Left ventricle myocardium superior (tissue), 1 donor: ENCODE measurements at regions not wholly inside any gene's neighbourhood (a gene's known extent, or its start where the extent isn't known, plus 50 kb on each side); places are given as distances from the start of the nearest gene placed in this dataset.

Experiments used
- ATAC-seq: fragments of 200-7000 bp; cut with Tn5 transposase; one replicate; pipeline ENCODE4 v1.9.1; 2020; ENCODE audit warnings: mild to moderate bottlenecking, moderate library complexity
- DNase-seq: peaks from one replicate; pipeline ENCODE4 v3.0.0-alpha.2; 2020
- intact Hi-C: fragments of 100-400 bp; cut with micrococcal nuclease; formaldehyde crosslinking; loops from one replicate; pipeline ENCODE4 v1.11.0; 2022
- donor health status: DM: no; HTN: yes; CAD: no; lungs with severe emphysema.

- ATAC-seq (no peak), DNase-seq (no peak)
- intact Hi-C loops: no loop called here
These were observed 1676.0 kb upstream of the RAG2 start for GRCh38 chr11:38274031-38274430.

GRCh38 chr11:38272376-38272775 is 1674.3 kb upstream of the RAG2 start:
- intact Hi-C loops: no loop called here
- ATAC-seq: no peak
- no peak for DNase-seq

GRCh38 chr11:38266691-38267090 is 1668.7 kb upstream of the RAG2 start:
- ATAC-seq: no peak
- intact Hi-C loops: no loop called here
- DNase-seq: no peak

GRCh38 chr11:38256436-38256835 is 1658.4 kb upstream of the RAG2 start:
- ATAC-seq: no peak
- DNase-seq: no peak
- intact Hi-C loops: no loop called here

GRCh38 chr11:38254913-38255312 is 1656.9 kb upstream of the RAG2 start:
- intact Hi-C loops: no loop called here
- no peak for DNase-seq
- ATAC-seq: no peak

GRCh38 chr11:38252620-38253019 is 1654.6 kb upstream of the RAG2 start:
- DNase-seq: no peak
- peak; percentile 38 for ATAC-seq
- intact Hi-C loops: no loop called here

GRCh38 chr11:38246451-38246850 is 1648.4 kb upstream of the RAG2 start:
- intact Hi-C loops: no loop called here
- DNase-seq (no peak), ATAC-seq (no peak)

GRCh38 chr11:38226684-38227083 is 1628.6 kb upstream of the RAG2 start:
- DNase-seq: no peak
- ATAC-seq: no peak
- intact Hi-C loops: no loop called here

- no peak for DNase-seq
- no peak for ATAC-seq
These were observed 1623.3 kb upstream of the RAG2 start for GRCh38 chr11:38221295-38221694.

GRCh38 chr11:38219636-38220035 is 1621.6 kb upstream of the RAG2 start:
- ATAC-seq: no peak
- intact Hi-C loops: no loop called here
- no peak for DNase-seq

More at GRCh38 chr11:38221295-38221694, 1623.3 kb upstream of the RAG2 start:
- intact Hi-C loops: no loop called here

- intact Hi-C loops: no loop called here
- DNase-seq: no peak
- ATAC-seq: no peak
These were observed 1610.9 kb upstream of the RAG2 start for GRCh38 chr11:38208951-38209350.

GRCh38 chr11:38206663-38207062 is 1608.6 kb upstream of the RAG2 start:
- DNase-seq (no peak), ATAC-seq (no peak)
- intact Hi-C loops: no loop called here

- ATAC-seq: no peak
- intact Hi-C loops: no loop called here
These were observed 1593.1 kb upstream of the RAG2 start for GRCh38 chr11:38191101-38191500.

GRCh38 chr11:38182126-38182866 is 1584.3 kb upstream of the RAG2 start:
- intact Hi-C loops: no loop called here
- peak; percentile 71 for ATAC-seq
- no peak for DNase-seq

More at GRCh38 chr11:38191101-38191500, 1593.1 kb upstream of the RAG2 start:
- DNase-seq: no peak

- no peak for ATAC-seq
- intact Hi-C loops: no loop called here
- no peak for DNase-seq
These were observed 1578.8 kb upstream of the RAG2 start for GRCh38 chr11:38176686-38177322.

- no peak for DNase-seq
- intact Hi-C loops: no loop called here
These were observed 1575.6 kb upstream of the RAG2 start for GRCh38 chr11:38173676-38174075.

GRCh38 chr11:38169286-38169685 is 1571.2 kb upstream of the RAG2 start:
- no peak for ATAC-seq
- intact Hi-C loops: no loop called here
- no peak for DNase-seq

More at GRCh38 chr11:38173676-38174075, 1575.6 kb upstream of the RAG2 start:
- no peak for ATAC-seq

- DNase-seq: no peak
- intact Hi-C loops: no loop called here
- no peak for ATAC-seq
These were observed 1565.5 kb upstream of the RAG2 start for GRCh38 chr11:38163526-38163925.

GRCh38 chr11:38160433-38160832 is 1562.4 kb upstream of the RAG2 start:
- ATAC-seq: no peak
- intact Hi-C loops: no loop called here
- no peak for DNase-seq

GRCh38 chr11:38159038-38159437 is 1561.0 kb upstream of the RAG2 start:
- DNase-seq (no peak), ATAC-seq (no peak)
- intact Hi-C loops: no loop called here
